HG02571 (cell line): ENCODE measurements at regions not wholly inside any gene's neighbourhood (a gene's known extent, or its start where the extent isn't known, plus 50 kb on each side); places are given as distances from the start of the nearest gene placed in this dataset.

Experiments
- ATAC-seq: cut with Tn5 transposase; IDR thresholded peaks from one replicate; pipeline ENCODE4 v1.9.1; 2021; ENCODE audit warnings: mild to moderate bottlenecking, moderate library complexity; ENCODE audit not compliant: unreplicated experiment

GRCh38 chr4:138964716-138965426 lies 50.7 kb upstream of the NOCT start:
- no peak for ATAC-seq

GRCh38 chr4:138963412-138963811 lies 52.2 kb upstream of the NOCT start:
- no peak for ATAC-seq

- ATAC-seq: no peak
Measured at GRCh38 chr4:138961664-138962063, 53.9 kb upstream of the NOCT start.

- ATAC-seq: no peak
Measured at GRCh38 chr4:138961129-138961528, 54.5 kb upstream of the NOCT start.

GRCh38 chr4:138960175-138960710 lies 55.3 kb upstream of the NOCT start:
- no peak for ATAC-seq

- no peak for ATAC-seq
Measured at GRCh38 chr4:138959097-138959815, 56.3 kb upstream of the NOCT start.

- ATAC-seq: no peak
Measured at GRCh38 chr4:138958519-138958918, 57.1 kb upstream of the NOCT start.

GRCh38 chr4:138957302-138957701 lies 58.3 kb upstream of the NOCT start:
- ATAC-seq: no peak

- no peak for ATAC-seq
Measured at GRCh38 chr4:138954428-138954827, 61.2 kb upstream of the NOCT start.

GRCh38 chr4:138953961-138954371 lies 61.6 kb upstream of the NOCT start:
- ATAC-seq: no peak

- no peak for ATAC-seq
Measured at GRCh38 chr4:138952411-138952810, 63.2 kb upstream of the NOCT start.

- no peak for ATAC-seq
Measured at GRCh38 chr4:138951764-138952163, 63.8 kb upstream of the NOCT start.

- no peak for ATAC-seq
Measured at GRCh38 chr4:138949866-138950265, 65.7 kb upstream of the NOCT start.

GRCh38 chr4:138948918-138949317 lies 66.7 kb upstream of the NOCT start:
- no peak for ATAC-seq

- no peak for ATAC-seq
Measured at GRCh38 chr4:138946306-138946705, 69.3 kb upstream of the NOCT start.

GRCh38 chr4:138945840-138946239 lies 69.7 kb upstream of the NOCT start:
- no peak for ATAC-seq

- no peak for ATAC-seq
Measured at GRCh38 chr4:138945401-138945800, 70.2 kb upstream of the NOCT start.

GRCh38 chr4:138943893-138944292 lies 71.7 kb upstream of the NOCT start:
- ATAC-seq: no peak

GRCh38 chr4:138941037-138941436 lies 74.5 kb upstream of the NOCT start:
- no peak for ATAC-seq

- no peak for ATAC-seq
Measured at GRCh38 chr4:138939960-138940359, 75.6 kb upstream of the NOCT start.

- ATAC-seq: no peak
Measured at GRCh38 chr4:138938366-138938690, 77.3 kb upstream of the NOCT start.

GRCh38 chr4:138935135-138935807 lies 80.3 kb upstream of the NOCT start:
- no peak for ATAC-seq
